DOHH2 (cell line): ENCODE measurements at regions not wholly inside any gene's neighbourhood (a gene's known extent, or its start where the extent isn't known, plus 50 kb on each side); places are given as distances from the start of the nearest gene placed in this dataset.

Experiments
- H3F3A ChIP-seq: fragments of 200-600 bp; sonication (generic), shearing (Covaris generic); 2 replicates; pipeline ENCODE4 v1.6.0; 2016; ENCODE audit warnings: antibody characterized with exemption, mild to moderate bottlenecking; ENCODE audit not compliant: control insufficient read depth, insufficient read depth
- H3K27ac ChIP-seq: fragments of 200-600 bp; sonication (generic); 2 replicates; pipeline ENCODE4 v1.5.1; 2014; ENCODE audit warnings: low read depth, mild to moderate bottlenecking, low read length, moderate library complexity
- H3K27me3 ChIP-seq: fragments of 200-600 bp; sonication (generic); 2 replicates; pipeline ENCODE4 v1.6.1; 2014; ENCODE audit warnings: mild to moderate bottlenecking, low read length, mixed read lengths; ENCODE audit not compliant: control insufficient read depth
- H3K36me3 ChIP-seq: fragments of 200-600 bp; sonication (generic); 2 replicates; pipeline ENCODE4 v1.6.1; 2014; ENCODE audit warnings: mild to moderate bottlenecking, low read length, moderate library complexity, mixed read lengths; ENCODE audit not compliant: control insufficient read depth
- H3K4me1 ChIP-seq: fragments of 200-600 bp; sonication (generic); 2 replicates; pipeline ENCODE4 v1.6.1; 2014; ENCODE audit warnings: mild to moderate bottlenecking, low read length, mixed read lengths; ENCODE audit not compliant: control insufficient read depth
- H3K4me2 ChIP-seq: fragments of 200-600 bp; sonication (generic); 2 replicates; pipeline ENCODE4 v1.6.0; 2014; ENCODE audit warnings: mild to moderate bottlenecking, low read length, moderate library complexity
- H3K4me3 ChIP-seq: fragments of 200-600 bp; sonication (generic); 2 replicates; pipeline ENCODE4 v1.5.1; 2014; ENCODE audit warnings: mild to moderate bottlenecking, low read length, mixed read lengths
- H3K79me2 ChIP-seq: fragments of 200-600 bp; sonication (generic); 2 replicates; pipeline ENCODE4 v1.6.1; 2014; ENCODE audit warnings: mild to moderate bottlenecking, low read length, mixed read lengths; ENCODE audit not compliant: control insufficient read depth
- H3K9me2 ChIP-seq: fragments of 200-600 bp; sonication (generic); replicated peaks from 2 replicates; pipeline ENCODE4 v1.6.1; 2014; ENCODE audit warnings: mild to moderate bottlenecking, low read length, mixed read lengths; ENCODE audit not compliant: control insufficient read depth
- H3K9me3 ChIP-seq: fragments of 200-600 bp; sonication (generic); 2 replicates; pipeline ENCODE4 v1.6.1; 2014; ENCODE audit warnings: antibody characterized with exemption, low read length, mixed read lengths; ENCODE audit not compliant: control insufficient read depth, insufficient read depth
- H4K20me1 ChIP-seq: fragments of 200-600 bp; sonication (generic); 2 replicates; pipeline ENCODE4 v1.6.0; 2014; ENCODE audit warnings: low read depth, mild to moderate bottlenecking, antibody characterized with exemption, low read length, moderate library complexity; ENCODE audit not compliant: control insufficient read depth, insufficient read depth
- EZH2phosphoT487 ChIP-seq: fragments of 200-600 bp; sonication (generic); IDR thresholded peaks from 2 replicates; pipeline ENCODE4 v1.6.1; 2017; ENCODE audit warnings: borderline replicate concordance, mild to moderate bottlenecking, antibody characterized with exemption, low read length, moderate library complexity, mixed read lengths
- TF ChIP-seq, protein P1 (sequence below): fragments of 200-600 bp; sonication (generic); IDR thresholded peaks from one replicate; pipeline ENCODE4 v1.5.1; 2014; ENCODE audit warnings: antibody characterized with exemption, mild to moderate bottlenecking, low read depth, low read length; ENCODE audit not compliant: poor library complexity, severe bottlenecking

DNA sequence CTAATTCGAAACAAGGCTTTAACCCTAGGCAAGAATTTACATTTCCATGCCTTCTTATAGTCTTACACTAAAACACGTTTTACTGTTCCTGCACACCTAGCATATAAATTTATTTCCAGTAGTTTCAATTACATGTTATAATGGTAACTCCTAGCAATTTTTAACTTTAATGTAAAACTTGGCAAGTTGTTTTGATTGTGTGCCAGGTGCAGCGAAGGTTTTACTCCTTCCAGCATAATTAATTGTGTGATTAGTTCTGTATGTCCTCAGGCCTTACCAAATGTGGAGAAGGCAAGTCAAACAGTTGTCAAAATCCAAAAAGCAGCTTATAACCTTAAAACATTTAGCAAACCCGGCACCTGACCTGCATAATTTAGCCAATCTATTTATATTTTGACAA lies 114.8 kb downstream of the KCNK1 start:
- no peaks in the 10 kb centered on the region for H3K36me3 ChIP-seq
- H3K79me2 ChIP-seq: no peaks in the 10 kb centered on the region
- H3K9me3 ChIP-seq: no peaks in the 10 kb centered on the region; the same call in 1 of the 2 replicates
- no peak overlapping the region for H3K4me2 ChIP-seq
- H4K20me1 ChIP-seq: no peaks in the 10 kb centered on the region
- H3K27me3 ChIP-seq: no peaks in the 10 kb centered on the region
- H3K4me3 ChIP-seq: no peak overlapping the region
- no peaks in the 10 kb centered on the region for H3K9me2 ChIP-seq
- TF ChIP-seq EZH2phosphoT487: no peak
- TF ChIP-seq, protein P1, sequence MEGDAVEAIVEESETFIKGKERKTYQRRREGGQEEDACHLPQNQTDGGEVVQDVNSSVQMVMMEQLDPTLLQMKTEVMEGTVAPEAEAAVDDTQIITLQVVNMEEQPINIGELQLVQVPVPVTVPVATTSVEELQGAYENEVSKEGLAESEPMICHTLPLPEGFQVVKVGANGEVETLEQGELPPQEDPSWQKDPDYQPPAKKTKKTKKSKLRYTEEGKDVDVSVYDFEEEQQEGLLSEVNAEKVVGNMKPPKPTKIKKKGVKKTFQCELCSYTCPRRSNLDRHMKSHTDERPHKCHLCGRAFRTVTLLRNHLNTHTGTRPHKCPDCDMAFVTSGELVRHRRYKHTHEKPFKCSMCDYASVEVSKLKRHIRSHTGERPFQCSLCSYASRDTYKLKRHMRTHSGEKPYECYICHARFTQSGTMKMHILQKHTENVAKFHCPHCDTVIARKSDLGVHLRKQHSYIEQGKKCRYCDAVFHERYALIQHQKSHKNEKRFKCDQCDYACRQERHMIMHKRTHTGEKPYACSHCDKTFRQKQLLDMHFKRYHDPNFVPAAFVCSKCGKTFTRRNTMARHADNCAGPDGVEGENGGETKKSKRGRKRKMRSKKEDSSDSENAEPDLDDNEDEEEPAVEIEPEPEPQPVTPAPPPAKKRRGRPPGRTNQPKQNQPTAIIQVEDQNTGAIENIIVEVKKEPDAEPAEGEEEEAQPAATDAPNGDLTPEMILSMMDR: no peak
- H3K27ac ChIP-seq: no peak overlapping the region
- no peaks in the 10 kb centered on the region for H3F3A ChIP-seq
- H3K4me1 ChIP-seq: no peaks in the 10 kb centered on the region

DNA sequence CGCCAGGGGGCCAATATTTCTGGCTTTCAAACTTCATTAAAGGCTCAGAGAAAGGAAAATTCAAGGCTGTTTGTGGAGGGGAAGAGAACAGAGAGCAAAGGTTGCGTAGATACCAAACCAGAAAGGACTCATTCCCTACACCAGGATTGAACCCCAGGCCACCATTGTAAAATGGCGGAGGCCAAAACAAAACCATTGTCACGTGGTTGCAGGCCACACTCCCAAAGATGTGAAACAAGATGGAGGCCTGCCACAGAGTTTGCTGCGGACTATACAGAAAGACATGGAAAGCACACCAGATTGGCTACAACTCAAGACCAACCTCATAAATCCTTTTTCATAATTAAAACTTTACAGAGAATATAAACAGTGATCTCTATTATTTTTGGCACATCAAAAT lies 116.5 kb downstream of the KCNK1 start:
- H4K20me1 ChIP-seq: no peaks in the 10 kb centered on the region
- H3F3A ChIP-seq: no peaks in the 10 kb centered on the region
- no peak overlapping the region for H3K4me3 ChIP-seq
- no peaks in the 10 kb centered on the region; the same call in 1 of the 2 replicates for H3K9me3 ChIP-seq
- H3K4me2 ChIP-seq: no peak overlapping the region
- H3K27ac ChIP-seq: no peak overlapping the region
- no peaks in the 10 kb centered on the region for H3K27me3 ChIP-seq
- no peaks in the 10 kb centered on the region for H3K36me3 ChIP-seq
- H3K9me2 ChIP-seq: no peaks in the 10 kb centered on the region
- H3K4me1 ChIP-seq: no peaks in the 10 kb centered on the region
- H3K79me2 ChIP-seq: no peaks in the 10 kb centered on the region
- TF ChIP-seq, protein P1: no peak
- TF ChIP-seq EZH2phosphoT487: no peak

DNA sequence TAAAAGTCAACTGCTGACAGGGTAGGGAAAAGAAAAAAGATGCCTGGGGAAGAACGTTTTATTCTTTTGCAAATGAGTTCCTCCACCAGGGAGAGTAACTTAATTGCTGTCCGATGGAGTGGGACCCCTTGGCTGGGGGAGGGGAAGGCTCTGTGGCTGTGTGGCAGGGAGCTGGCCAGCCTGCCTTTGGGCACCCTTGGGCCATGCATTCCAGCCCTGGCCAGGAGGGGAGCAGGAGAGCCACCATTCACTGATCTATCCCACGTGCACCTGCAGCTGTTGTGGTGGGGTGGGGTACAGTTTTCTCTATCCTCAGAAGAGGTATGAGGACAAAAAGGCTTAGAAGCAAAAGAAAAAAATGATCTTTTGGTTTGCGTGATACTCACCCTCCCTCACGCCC lies 116.9 kb downstream of the KCNK1 start:
- Histone ChIP-seq H3F3A (no peaks in the 10 kb centered on the region), H3K27ac (no peak overlapping the region), H3K4me3 (no peak overlapping the region), H4K20me1 (no peaks in the 10 kb centered on the region), H3K9me2 (no peaks in the 10 kb centered on the region), H3K36me3 (no peaks in the 10 kb centered on the region), H3K9me3 (no peaks in the 10 kb centered on the region), H3K4me2 (no peak overlapping the region), H3K79me2 (no peaks in the 10 kb centered on the region), H3K4me1 (no peaks in the 10 kb centered on the region), H3K27me3 (no peaks in the 10 kb centered on the region)
- TF ChIP-seq, protein P1: no peak
- TF ChIP-seq EZH2phosphoT487: no peak

- Histone ChIP-seq H3K4me1 (no peaks in the 10 kb centered on the region), H3F3A (no peaks in the 10 kb centered on the region), H3K9me3 (no peaks in the 10 kb centered on the region), H4K20me1 (no peaks in the 10 kb centered on the region), H3K27me3 (no peaks in the 10 kb centered on the region), H3K4me3 (no peak overlapping the region), H3K27ac (no peak overlapping the region), H3K36me3 (no peaks in the 10 kb centered on the region), H3K9me2 (no peaks in the 10 kb centered on the region), H3K79me2 (no peaks in the 10 kb centered on the region), H3K4me2 (no peak overlapping the region)
- TF ChIP-seq EZH2phosphoT487: no peak
- TF ChIP-seq, protein P1: no peak
Observed at GRCh38 chr1:233732206-233732605, 118.3 kb downstream of the KCNK1 start.
